ENCODE measurements at regions not wholly inside any gene's neighbourhood (a gene's known extent, or its start where the extent isn't known, plus 50 kb on each side); places are given as distances from the start of the nearest gene placed in this dataset.

- H3K4me3 ChIP-seq (ENCODE audit: low read depth, low read length, poor library complexity, severe bottlenecking): no peak overlapping the region
- ChIA-PET CTCF (no interaction called here), POLR2A (ENCODE audit: low non-redundant PET) (interaction anchor here (0.6 to 0.7 kb wide), 3 partner anchors 120 to 1822 kb away, joined by 3 to 5 read pairs (median 3); no protein-coding TSS in a partner anchor)
- TF ChIP-seq CTCF (conservative IDR thresholded peaks at IDR 0.05; ENCODE audit: low read depth, low read length): no peak
- TF ChIP-seq EZH2 (IDR thresholded peaks at IDR 0.05; ENCODE audit: borderline replicate concordance, low read depth, low read length, poor library complexity, severe bottlenecking): no peak
- intact Hi-C loops (cut with micrococcal nuclease; ENCODE audit: unreplicated experiment): loop anchor here (1.0 kb wide), 2 partner anchors 40 to 914 kb away; no protein-coding TSS in a partner anchor
- no peaks in the 10 kb centered on the region for H3K36me3 ChIP-seq (ENCODE audit: insufficient read depth, low read length, poor library complexity, severe bottlenecking)
- H3K4me1 ChIP-seq (ENCODE audit: insufficient read depth, low read length, poor library complexity, severe bottlenecking): peaks cover 27% of the 10 kb centered on the region
- no TSS peak for BruUV-seq (replicated peaks)
- H3K27me3 ChIP-seq (replicated peaks; ENCODE audit: insufficient read depth, low read depth, low read length, poor library complexity): no peaks in the 10 kb centered on the region
- H3K9me3 ChIP-seq (ENCODE audit: low read depth, low read length, poor library complexity, severe bottlenecking): peaks cover 4% of the 10 kb centered on the region
- H3K27ac ChIP-seq (ENCODE audit: low read depth, low read length, poor library complexity, severe bottlenecking): peak overlapping the region; percentile 81
- peak; percentile 70 for DNase-seq (ENCODE audit: low spot score)
Observed at GRCh38 chr12:44929236-44929885, 53.2 kb upstream of the NELL2 start.
